Caco-2 (cell line): ENCODE measurements at regions not wholly inside any gene's neighbourhood (a gene's known extent, or its start where the extent isn't known, plus 50 kb on each side); places are given as distances from the start of the nearest gene placed in this dataset.

Source experiments
- BruUV-seq: library from RNA; stranded (reverse); fragments of 400-500 nt; replicated peaks from 2 replicates; lab custom pipeline; 2021; lab: Mats Ljungman, UMichigan
- CTCF ChIA-PET: fragments of 300-600 bp; sonication (Branson Sonifier 250); formaldehyde crosslinking; loops from one replicate; lab custom pipeline; 2022; ENCODE audit warnings: antibody characterized with exemption; lab: Charles Lee
- POLR2A ChIA-PET: fragments of 300-600 bp; sonication (Branson Sonifier 250); formaldehyde crosslinking; loops from one replicate; lab custom pipeline; 2022; ENCODE audit warnings: antibody characterized with exemption; lab: Charles Lee
- DNase-seq, 2 experiments: peaks; one replicate each; pipeline versions ENCODE4 v3.0.0 to v3.0.0-alpha.2; 2020 to 2022
- H3K27me3 ChIP-seq: replicated peaks from 2 replicates; pipeline ENCODE4 v1.6.0; 2011; ENCODE audit warnings: low read length; ENCODE audit not compliant: control insufficient read depth, insufficient read depth
- H3K36me3 ChIP-seq: 2 replicates; pipeline ENCODE4 v1.5.1; 2011; ENCODE audit warnings: low read length; ENCODE audit not compliant: control insufficient read depth, insufficient read depth
- H3K4me1 ChIP-seq: fragments of 250-450 bp; sonication (Bioruptor Pico); 2 replicates; pipeline ENCODE4 v1.5.1; 2020; ENCODE audit warnings: mild to moderate bottlenecking
- H3K4me3 ChIP-seq: 2 replicates; pipeline ENCODE4 v1.5.1; 2011; ENCODE audit warnings: low read depth, mild to moderate bottlenecking, control low read depth, low read length
- H3K9me3 ChIP-seq: fragments of 250-450 bp; sonication (Bioruptor Pico); 2 replicates; pipeline ENCODE4 v1.5.1; 2020; ENCODE audit warnings: mild to moderate bottlenecking, moderate library complexity
- H3K27ac Mint-ChIP-seq: one replicate; pipeline ENCODE4 v1.8.0; 2022; ENCODE audit warnings: mixed read lengths; ENCODE audit not compliant: unreplicated experiment
- H3K27me3 Mint-ChIP-seq: one replicate; pipeline ENCODE4 v1.8.0; 2022; ENCODE audit warnings: mixed read lengths; ENCODE audit not compliant: insufficient read depth, unreplicated experiment
- H3K36me3 Mint-ChIP-seq: one replicate; pipeline ENCODE4 v1.8.0; 2022; ENCODE audit warnings: mild to moderate bottlenecking, mixed read lengths; ENCODE audit not compliant: insufficient read depth, unreplicated experiment
- H3K4me1 Mint-ChIP-seq: one replicate; pipeline ENCODE4 v1.8.0; 2022; ENCODE audit warnings: low read depth, mixed read lengths; ENCODE audit not compliant: unreplicated experiment
- H3K4me3 Mint-ChIP-seq: one replicate; pipeline ENCODE4 v1.8.0; 2022; ENCODE audit warnings: mild to moderate bottlenecking, moderate library complexity, mixed read lengths; ENCODE audit not compliant: unreplicated experiment
- H3K9me3 Mint-ChIP-seq: one replicate; pipeline ENCODE4 v1.8.0; 2022; ENCODE audit warnings: mixed read lengths; ENCODE audit not compliant: unreplicated experiment
- intact Hi-C: fragments of 100-400 bp; cut with micrococcal nuclease; formaldehyde crosslinking; loops from one replicate; pipeline ENCODE4 v1.10.0; 2022; ENCODE audit not compliant: unreplicated experiment
- TF ChIP-seq, protein P1 (sequence below), 2 experiments: fragments of 200-600 bp in 1 of 2; IDR thresholded peaks; 1 replicate in 1 of 2; 2 replicates in 1 of 2; pipeline versions ENCODE4 v1.5.1 to v1.8.0; 2011 to 2022; ENCODE audit warnings: antibody characterized with exemption in 1 of 2, control low read depth in 1 of 2, inconsistent platforms in 1 of 2, low read depth in 1 of 2, low read length in 1 of 2, mild to moderate bottlenecking in 1 of 2, moderate library complexity in 1 of 2; ENCODE audit not compliant: insufficient read depth in 1 of 2, severe bottlenecking in 1 of 2, unreplicated experiment in 1 of 2

- ChIA-PET CTCF (no interaction called here), POLR2A (interaction anchor here (0.6 kb wide), 1 partner anchor 310 kb away, joined by 12 read pairs; no protein-coding TSS in a partner anchor)
Observed at GRCh38 chr4:188779581-188779980, 640.3 kb downstream of the TRIML1 start.

DNA sequence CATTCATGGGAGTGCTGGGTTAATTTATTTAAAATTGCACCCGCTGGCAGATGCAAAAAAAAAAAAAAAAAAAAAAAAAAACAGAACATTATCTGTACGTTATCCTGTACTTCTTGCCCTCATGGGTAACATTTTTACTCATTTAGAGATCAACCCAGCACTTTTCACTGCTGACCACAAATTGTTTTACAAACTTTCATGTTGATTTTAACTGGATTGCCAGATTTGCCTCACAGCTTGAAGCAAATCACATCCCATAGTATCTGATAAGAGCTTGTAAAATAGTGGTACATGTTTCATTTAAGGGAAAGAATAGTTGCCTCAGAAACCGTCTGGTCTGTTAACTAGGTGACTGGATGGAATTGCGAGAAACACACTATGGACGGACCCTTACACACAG lies 640.8 kb downstream of the TRIML1 start:
- Mint-ChIP-seq H3K4me1 (no peaks in the 10 kb centered on the region), H3K4me3 (no peak overlapping the region), H3K27me3 (no peaks in the 10 kb centered on the region), H3K36me3 (no peaks in the 10 kb centered on the region), H3K9me3 (no peaks in the 10 kb centered on the region), H3K27ac (no peak overlapping the region)
- no peak for DNase-seq
- no peaks in the 10 kb centered on the region for H3K9me3 ChIP-seq
- no peaks in the 10 kb centered on the region for H3K36me3 ChIP-seq
- intact Hi-C loops: loop anchor here (2.0 kb wide), 2 partner anchors 125 to 345 kb away; no protein-coding TSS in a partner anchor
- H3K4me3 ChIP-seq: no peak overlapping the region
- CTCF ChIA-PET: no interaction called here
- no peaks in the 10 kb centered on the region for H3K4me1 ChIP-seq
- TF ChIP-seq, protein P1, sequence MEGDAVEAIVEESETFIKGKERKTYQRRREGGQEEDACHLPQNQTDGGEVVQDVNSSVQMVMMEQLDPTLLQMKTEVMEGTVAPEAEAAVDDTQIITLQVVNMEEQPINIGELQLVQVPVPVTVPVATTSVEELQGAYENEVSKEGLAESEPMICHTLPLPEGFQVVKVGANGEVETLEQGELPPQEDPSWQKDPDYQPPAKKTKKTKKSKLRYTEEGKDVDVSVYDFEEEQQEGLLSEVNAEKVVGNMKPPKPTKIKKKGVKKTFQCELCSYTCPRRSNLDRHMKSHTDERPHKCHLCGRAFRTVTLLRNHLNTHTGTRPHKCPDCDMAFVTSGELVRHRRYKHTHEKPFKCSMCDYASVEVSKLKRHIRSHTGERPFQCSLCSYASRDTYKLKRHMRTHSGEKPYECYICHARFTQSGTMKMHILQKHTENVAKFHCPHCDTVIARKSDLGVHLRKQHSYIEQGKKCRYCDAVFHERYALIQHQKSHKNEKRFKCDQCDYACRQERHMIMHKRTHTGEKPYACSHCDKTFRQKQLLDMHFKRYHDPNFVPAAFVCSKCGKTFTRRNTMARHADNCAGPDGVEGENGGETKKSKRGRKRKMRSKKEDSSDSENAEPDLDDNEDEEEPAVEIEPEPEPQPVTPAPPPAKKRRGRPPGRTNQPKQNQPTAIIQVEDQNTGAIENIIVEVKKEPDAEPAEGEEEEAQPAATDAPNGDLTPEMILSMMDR (IDR thresholded peaks at IDR 0.05; ENCODE audit: insufficient read depth in 1 of 2, low read depth in 1 of 2, low read length in 1 of 2, severe bottlenecking in 1 of 2, unreplicated experiment in 1 of 2): no peak
- no TSS peak for BruUV-seq
- H3K27me3 ChIP-seq: no peaks in the 10 kb centered on the region
- POLR2A ChIA-PET: interaction anchor here (0.6 kb wide), 1 partner anchor 310 kb away, joined by 12 read pairs; no protein-coding TSS in a partner anchor

More at GRCh38 chr4:188779581-188779980, 640.3 kb downstream of the TRIML1 start:
- intact Hi-C loops: no loop called here
- Mint-ChIP-seq H3K4me3 (no peak overlapping the region), H3K4me1 (no peaks in the 10 kb centered on the region), H3K27ac (no peak overlapping the region), H3K9me3 (no peaks in the 10 kb centered on the region), H3K36me3 (no peaks in the 10 kb centered on the region), H3K27me3 (no peaks in the 10 kb centered on the region)
- DNase-seq: no peak
- no peaks in the 10 kb centered on the region for H3K36me3 ChIP-seq
- TF ChIP-seq, protein P1 (IDR thresholded peaks at IDR 0.05; ENCODE audit: insufficient read depth in 1 of 2, low read depth in 1 of 2, low read length in 1 of 2, severe bottlenecking in 1 of 2, unreplicated experiment in 1 of 2): no peak
- H3K9me3 ChIP-seq: no peaks in the 10 kb centered on the region
- H3K4me3 ChIP-seq: no peak overlapping the region
- no TSS peak for BruUV-seq
- H3K27me3 ChIP-seq: no peaks in the 10 kb centered on the region
- no peaks in the 10 kb centered on the region for H3K4me1 ChIP-seq

- TF ChIP-seq, protein P1 (IDR thresholded peaks at IDR 0.05; ENCODE audit: insufficient read depth in 1 of 2, low read depth in 1 of 2, low read length in 1 of 2, severe bottlenecking in 1 of 2, unreplicated experiment in 1 of 2): no peak
- Mint-ChIP-seq H3K4me1 (no peaks in the 10 kb centered on the region), H3K27ac (no peak overlapping the region), H3K4me3 (no peak overlapping the region), H3K27me3 (no peaks in the 10 kb centered on the region), H3K36me3 (no peaks in the 10 kb centered on the region), H3K9me3 (no peaks in the 10 kb centered on the region)
- Histone ChIP-seq H3K27me3 (no peaks in the 10 kb centered on the region), H3K36me3 (no peaks in the 10 kb centered on the region), H3K9me3 (no peaks in the 10 kb centered on the region), H3K4me1 (no peaks in the 10 kb centered on the region), H3K4me3 (no peak overlapping the region)
- ChIA-PET CTCF (no interaction called here), POLR2A (no interaction called here)
- no TSS peak for BruUV-seq
- intact Hi-C loops: loop anchor here (2.0 kb wide), 2 partner anchors 124 to 344 kb away; no protein-coding TSS in a partner anchor
- no peak for DNase-seq
Observed at GRCh38 chr4:188780686-188781085, 641.4 kb downstream of the TRIML1 start.
